WTC11 (cell line): ENCODE measurements at regions not wholly inside any gene's neighbourhood (a gene's known extent, or its start where the extent isn't known, plus 50 kb on each side); places are given as distances from the start of the nearest gene placed in this dataset.

ENCODE experiments used
- ATAC-seq: fragments of 200-7000 bp; cut with Tn5 transposase; 2 replicates; pipeline ENCODE4 v1.10.0; 2021; ENCODE audit warnings: mild to moderate bottlenecking, moderate library complexity
- CTCF ChIA-PET: fragments of 300-600 bp; sonication (Branson Sonifier 250); formaldehyde crosslinking; loops from one replicate; lab custom pipeline; 2021; ENCODE audit warnings: antibody characterized with exemption; lab: Charles Lee
- POLR2A ChIA-PET: fragments of 350-600 bp; sonication (Branson Sonifier 250); formaldehyde crosslinking; loops from one replicate; lab custom pipeline; 2021; ENCODE audit warnings: antibody characterized with exemption; lab: Charles Lee
- DNase-seq: peaks from one replicate; pipeline ENCODE4 v3.0.0; 2021; ENCODE audit warnings: low spot score
- H3K27ac Mint-ChIP-seq: 2 replicates; pipeline ENCODE4 v1.8.0; 2021; ENCODE audit warnings: mixed read lengths
- H3K27me3 Mint-ChIP-seq: 2 replicates; pipeline ENCODE4 v1.8.0; 2021; ENCODE audit warnings: low read depth, mild to moderate bottlenecking, moderate library complexity, mixed read lengths
- H3K36me3 Mint-ChIP-seq: 2 replicates; pipeline ENCODE4 v1.8.0; 2021; ENCODE audit warnings: mixed read lengths
- H3K4me1 Mint-ChIP-seq: 2 replicates; pipeline ENCODE4 v1.8.0; 2022; ENCODE audit warnings: mixed read lengths
- H3K4me3 Mint-ChIP-seq: 2 replicates; pipeline ENCODE4 v1.8.0; 2021; ENCODE audit warnings: mild to moderate bottlenecking, moderate library complexity, mixed read lengths
- H3K9me3 Mint-ChIP-seq: 2 replicates; pipeline ENCODE4 v1.8.0; 2021; ENCODE audit warnings: mixed read lengths
- AFF4 ChIP-seq: sonication (generic); formaldehyde crosslinking; IDR thresholded peaks from 2 replicates; pipeline ENCODE4 v1.8.1; 2023; ENCODE audit warnings: mild to moderate bottlenecking, missing genetic modification reagents, borderline replicate concordance
- ATF6 ChIP-seq: sonication (generic); formaldehyde crosslinking; IDR thresholded peaks from 2 replicates; pipeline ENCODE4 v1.8.1; 2023; ENCODE audit warnings: mild to moderate bottlenecking, missing genetic modification reagents
- CREB1 ChIP-seq: sonication (generic); formaldehyde crosslinking; IDR thresholded peaks from 2 replicates; pipeline ENCODE4 v1.8.0; 2023; ENCODE audit warnings: mild to moderate bottlenecking, missing genetic modification reagents
- IRF2 ChIP-seq: sonication (generic); formaldehyde crosslinking; IDR thresholded peaks from 2 replicates; pipeline ENCODE4 v1.8.0; 2022; ENCODE audit warnings: low read depth, missing genetic modification reagents, borderline replicate concordance
- MYBL2 ChIP-seq: sonication (generic); formaldehyde crosslinking; IDR thresholded peaks from 2 replicates; pipeline ENCODE4 v1.8.1; 2023; ENCODE audit warnings: mild to moderate bottlenecking, moderate library complexity, missing genetic modification reagents
- RELA ChIP-seq: sonication (generic); formaldehyde crosslinking; IDR thresholded peaks from 2 replicates; pipeline ENCODE4 v1.8.1; 2022; ENCODE audit warnings: missing genetic modification reagents, mild to moderate bottlenecking, borderline replicate concordance
- SMAD3 ChIP-seq: sonication (generic); formaldehyde crosslinking; IDR thresholded peaks from 2 replicates; pipeline ENCODE4 v1.8.0; 2022; ENCODE audit warnings: missing genetic modification reagents, mild to moderate bottlenecking, borderline replicate concordance
- SOX15 ChIP-seq: fragments of 250-450 bp; sonication (Bioruptor Pico); IDR thresholded peaks from 2 replicates; pipeline ENCODE4 v1.9.0; 2021; ENCODE audit warnings: mild to moderate bottlenecking
- ZNF219 ChIP-seq: sonication (generic); formaldehyde crosslinking; IDR thresholded peaks from 2 replicates; pipeline ENCODE4 v1.8.0; 2023; ENCODE audit warnings: missing genetic modification reagents, mild to moderate bottlenecking, borderline replicate concordance
- ZNF263 ChIP-seq: sonication (generic); formaldehyde crosslinking; IDR thresholded peaks from 2 replicates; pipeline ENCODE4 v1.8.1; 2022; ENCODE audit warnings: low read depth, mild to moderate bottlenecking, moderate library complexity, missing genetic modification reagents
- TF ChIP-seq, protein P1 (sequence below): sonication (generic); formaldehyde crosslinking; IDR thresholded peaks from 2 replicates; pipeline ENCODE4 v1.8.1; 2022; ENCODE audit warnings: low read depth, mild to moderate bottlenecking, moderate library complexity, missing genetic modification reagents, borderline replicate concordance
- TF ChIP-seq, protein P2 (sequence below): fragments of 200-600 bp; IDR thresholded peaks from 2 replicates; pipeline ENCODE4 v1.8.0; 2022; ENCODE audit warnings: antibody characterized with exemption
- TF ChIP-seq, protein P3 (sequence below): sonication (generic); formaldehyde crosslinking; IDR thresholded peaks from 2 replicates; pipeline ENCODE4 v1.8.0; 2023; ENCODE audit warnings: missing genetic modification reagents, mild to moderate bottlenecking, borderline replicate concordance
- TF ChIP-seq, protein P4 (sequence below): sonication (generic); formaldehyde crosslinking; IDR thresholded peaks from 2 replicates; pipeline ENCODE4 v1.8.0; 2022; ENCODE audit warnings: mild to moderate bottlenecking, missing genetic modification reagents
- TF ChIP-seq, protein P5 (sequence below): sonication (generic); formaldehyde crosslinking; IDR thresholded peaks from 2 replicates; pipeline ENCODE4 v1.8.0; 2022; ENCODE audit warnings: mild to moderate bottlenecking, missing genetic modification reagents
- TF ChIP-seq, protein P6 (sequence below): sonication (generic); formaldehyde crosslinking; IDR thresholded peaks from 2 replicates; pipeline ENCODE4 v1.8.0; 2022; ENCODE audit warnings: mild to moderate bottlenecking, missing genetic modification reagents

DNA sequence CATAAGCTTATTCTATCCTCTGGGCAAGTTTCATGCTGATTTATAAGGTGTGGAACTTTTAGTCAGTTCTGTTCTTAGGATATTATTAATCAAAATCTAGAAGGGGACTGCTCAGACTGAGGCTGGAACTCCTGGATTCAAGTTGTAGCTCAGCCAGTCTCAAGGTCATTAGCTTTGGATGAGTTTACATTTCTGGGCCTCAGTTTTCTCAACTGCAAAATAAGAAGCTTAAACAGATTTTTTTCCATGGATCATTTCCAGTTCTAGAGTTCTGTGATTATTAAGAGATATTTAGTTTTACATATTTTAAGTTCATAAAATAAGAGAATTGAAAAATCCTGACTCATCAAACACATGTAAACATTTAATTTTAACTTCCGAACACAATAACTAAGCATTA, 442.5 kb upstream of the PKDCC start:
- H3K9me3 Mint-ChIP-seq, result 0 out of 2 replicates have a peak, but pooled peaks cover 3% of the 10 kb centered on the region
- no peak overlapping the region for H3K4me3 Mint-ChIP-seq
- no peaks in the 10 kb centered on the region for H3K36me3 Mint-ChIP-seq
- ATAC-seq, result no peak
- CTCF ChIA-PET, result no interaction called here
- TF ChIP-seq, protein P1, sequence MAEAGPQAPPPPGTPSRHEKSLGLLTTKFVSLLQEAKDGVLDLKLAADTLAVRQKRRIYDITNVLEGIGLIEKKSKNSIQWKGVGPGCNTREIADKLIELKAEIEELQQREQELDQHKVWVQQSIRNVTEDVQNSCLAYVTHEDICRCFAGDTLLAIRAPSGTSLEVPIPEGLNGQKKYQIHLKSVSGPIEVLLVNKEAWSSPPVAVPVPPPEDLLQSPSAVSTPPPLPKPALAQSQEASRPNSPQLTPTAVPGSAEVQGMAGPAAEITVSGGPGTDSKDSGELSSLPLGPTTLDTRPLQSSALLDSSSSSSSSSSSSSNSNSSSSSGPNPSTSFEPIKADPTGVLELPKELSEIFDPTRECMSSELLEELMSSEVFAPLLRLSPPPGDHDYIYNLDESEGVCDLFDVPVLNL (CRISPR knock-in tag), result no peak
- TF ChIP-seq RELA (CRISPR knock-in tag) (no peak), IRF2 (CRISPR knock-in tag) (no peak), ATF6 (CRISPR knock-in tag) (no peak)
- TF ChIP-seq, all 79 proteins: peak for 0
- DNase-seq, result no peak
- POLR2A ChIA-PET, result no interaction called here
- no peaks in the 10 kb centered on the region for H3K4me1 Mint-ChIP-seq
- no peaks in the 10 kb centered on the region for H3K27me3 Mint-ChIP-seq
- no peak overlapping the region for H3K27ac Mint-ChIP-seq

DNA sequence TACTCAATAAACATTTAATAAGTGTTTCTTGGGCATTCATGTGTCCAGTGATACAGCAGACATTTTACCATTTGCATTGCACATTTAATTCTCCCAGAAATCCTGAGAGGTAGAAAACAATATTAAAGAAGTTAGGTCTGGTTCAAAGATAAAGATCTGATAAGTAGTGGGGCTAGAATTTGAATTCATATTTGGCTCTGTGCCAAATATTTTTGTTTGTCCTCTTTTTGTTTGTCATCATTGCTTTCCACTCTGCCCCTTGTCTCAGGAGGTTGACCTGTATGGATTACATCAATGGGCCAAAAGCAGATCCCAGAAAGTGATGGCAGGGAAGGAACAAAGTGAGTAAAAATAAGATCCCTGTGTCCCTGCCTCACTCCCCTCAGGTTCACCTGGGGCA, 441.9 kb upstream of the PKDCC start:
- Mint-ChIP-seq H3K4me3 (no peak overlapping the region), H3K27me3 (no peaks in the 10 kb centered on the region), H3K4me1 (no peaks in the 10 kb centered on the region), H3K36me3 (no peaks in the 10 kb centered on the region), H3K27ac (no peak overlapping the region), H3K9me3 (0 out of 2 replicates have a peak, but pooled peaks cover 3% of the 10 kb centered on the region)
- ChIA-PET POLR2A (no interaction called here), CTCF (no interaction called here)
- no peak for DNase-seq
- no peak for ATAC-seq
- no peak for TF ChIP-seq ZNF263 (CRISPR knock-in tag)
- TF ChIP-seq, protein P2, sequence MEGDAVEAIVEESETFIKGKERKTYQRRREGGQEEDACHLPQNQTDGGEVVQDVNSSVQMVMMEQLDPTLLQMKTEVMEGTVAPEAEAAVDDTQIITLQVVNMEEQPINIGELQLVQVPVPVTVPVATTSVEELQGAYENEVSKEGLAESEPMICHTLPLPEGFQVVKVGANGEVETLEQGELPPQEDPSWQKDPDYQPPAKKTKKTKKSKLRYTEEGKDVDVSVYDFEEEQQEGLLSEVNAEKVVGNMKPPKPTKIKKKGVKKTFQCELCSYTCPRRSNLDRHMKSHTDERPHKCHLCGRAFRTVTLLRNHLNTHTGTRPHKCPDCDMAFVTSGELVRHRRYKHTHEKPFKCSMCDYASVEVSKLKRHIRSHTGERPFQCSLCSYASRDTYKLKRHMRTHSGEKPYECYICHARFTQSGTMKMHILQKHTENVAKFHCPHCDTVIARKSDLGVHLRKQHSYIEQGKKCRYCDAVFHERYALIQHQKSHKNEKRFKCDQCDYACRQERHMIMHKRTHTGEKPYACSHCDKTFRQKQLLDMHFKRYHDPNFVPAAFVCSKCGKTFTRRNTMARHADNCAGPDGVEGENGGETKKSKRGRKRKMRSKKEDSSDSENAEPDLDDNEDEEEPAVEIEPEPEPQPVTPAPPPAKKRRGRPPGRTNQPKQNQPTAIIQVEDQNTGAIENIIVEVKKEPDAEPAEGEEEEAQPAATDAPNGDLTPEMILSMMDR, result no peak
- TF ChIP-seq ZNF219 (CRISPR knock-in tag), result no peak
- TF ChIP-seq, protein P3, sequence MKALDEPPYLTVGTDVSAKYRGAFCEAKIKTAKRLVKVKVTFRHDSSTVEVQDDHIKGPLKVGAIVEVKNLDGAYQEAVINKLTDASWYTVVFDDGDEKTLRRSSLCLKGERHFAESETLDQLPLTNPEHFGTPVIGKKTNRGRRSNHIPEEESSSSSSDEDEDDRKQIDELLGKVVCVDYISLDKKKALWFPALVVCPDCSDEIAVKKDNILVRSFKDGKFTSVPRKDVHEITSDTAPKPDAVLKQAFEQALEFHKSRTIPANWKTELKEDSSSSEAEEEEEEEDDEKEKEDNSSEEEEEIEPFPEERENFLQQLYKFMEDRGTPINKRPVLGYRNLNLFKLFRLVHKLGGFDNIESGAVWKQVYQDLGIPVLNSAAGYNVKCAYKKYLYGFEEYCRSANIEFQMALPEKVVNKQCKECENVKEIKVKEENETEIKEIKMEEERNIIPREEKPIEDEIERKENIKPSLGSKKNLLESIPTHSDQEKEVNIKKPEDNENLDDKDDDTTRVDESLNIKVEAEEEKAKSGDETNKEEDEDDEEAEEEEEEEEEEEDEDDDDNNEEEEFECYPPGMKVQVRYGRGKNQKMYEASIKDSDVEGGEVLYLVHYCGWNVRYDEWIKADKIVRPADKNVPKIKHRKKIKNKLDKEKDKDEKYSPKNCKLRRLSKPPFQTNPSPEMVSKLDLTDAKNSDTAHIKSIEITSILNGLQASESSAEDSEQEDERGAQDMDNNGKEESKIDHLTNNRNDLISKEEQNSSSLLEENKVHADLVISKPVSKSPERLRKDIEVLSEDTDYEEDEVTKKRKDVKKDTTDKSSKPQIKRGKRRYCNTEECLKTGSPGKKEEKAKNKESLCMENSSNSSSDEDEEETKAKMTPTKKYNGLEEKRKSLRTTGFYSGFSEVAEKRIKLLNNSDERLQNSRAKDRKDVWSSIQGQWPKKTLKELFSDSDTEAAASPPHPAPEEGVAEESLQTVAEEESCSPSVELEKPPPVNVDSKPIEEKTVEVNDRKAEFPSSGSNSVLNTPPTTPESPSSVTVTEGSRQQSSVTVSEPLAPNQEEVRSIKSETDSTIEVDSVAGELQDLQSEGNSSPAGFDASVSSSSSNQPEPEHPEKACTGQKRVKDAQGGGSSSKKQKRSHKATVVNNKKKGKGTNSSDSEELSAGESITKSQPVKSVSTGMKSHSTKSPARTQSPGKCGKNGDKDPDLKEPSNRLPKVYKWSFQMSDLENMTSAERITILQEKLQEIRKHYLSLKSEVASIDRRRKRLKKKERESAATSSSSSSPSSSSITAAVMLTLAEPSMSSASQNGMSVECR, result no peak
- TF ChIP-seq IRF2 (CRISPR knock-in tag), result no peak
- TF ChIP-seq SMAD3, result no peak
- TF ChIP-seq, protein P4, sequence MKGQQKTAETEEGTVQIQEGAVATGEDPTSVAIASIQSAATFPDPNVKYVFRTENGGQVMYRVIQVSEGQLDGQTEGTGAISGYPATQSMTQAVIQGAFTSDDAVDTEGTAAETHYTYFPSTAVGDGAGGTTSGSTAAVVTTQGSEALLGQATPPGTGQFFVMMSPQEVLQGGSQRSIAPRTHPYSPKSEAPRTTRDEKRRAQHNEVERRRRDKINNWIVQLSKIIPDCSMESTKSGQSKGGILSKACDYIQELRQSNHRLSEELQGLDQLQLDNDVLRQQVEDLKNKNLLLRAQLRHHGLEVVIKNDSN (CRISPR knock-in tag), result no peak
- no peak for TF ChIP-seq AFF4 (CRISPR knock-in tag)
- TF ChIP-seq, protein P5, sequence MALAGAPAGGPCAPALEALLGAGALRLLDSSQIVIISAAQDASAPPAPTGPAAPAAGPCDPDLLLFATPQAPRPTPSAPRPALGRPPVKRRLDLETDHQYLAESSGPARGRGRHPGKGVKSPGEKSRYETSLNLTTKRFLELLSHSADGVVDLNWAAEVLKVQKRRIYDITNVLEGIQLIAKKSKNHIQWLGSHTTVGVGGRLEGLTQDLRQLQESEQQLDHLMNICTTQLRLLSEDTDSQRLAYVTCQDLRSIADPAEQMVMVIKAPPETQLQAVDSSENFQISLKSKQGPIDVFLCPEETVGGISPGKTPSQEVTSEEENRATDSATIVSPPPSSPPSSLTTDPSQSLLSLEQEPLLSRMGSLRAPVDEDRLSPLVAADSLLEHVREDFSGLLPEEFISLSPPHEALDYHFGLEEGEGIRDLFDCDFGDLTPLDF (CRISPR knock-in tag), result no peak
- TF ChIP-seq MYBL2 (CRISPR knock-in tag), result no peak
- TF ChIP-seq, protein P6, sequence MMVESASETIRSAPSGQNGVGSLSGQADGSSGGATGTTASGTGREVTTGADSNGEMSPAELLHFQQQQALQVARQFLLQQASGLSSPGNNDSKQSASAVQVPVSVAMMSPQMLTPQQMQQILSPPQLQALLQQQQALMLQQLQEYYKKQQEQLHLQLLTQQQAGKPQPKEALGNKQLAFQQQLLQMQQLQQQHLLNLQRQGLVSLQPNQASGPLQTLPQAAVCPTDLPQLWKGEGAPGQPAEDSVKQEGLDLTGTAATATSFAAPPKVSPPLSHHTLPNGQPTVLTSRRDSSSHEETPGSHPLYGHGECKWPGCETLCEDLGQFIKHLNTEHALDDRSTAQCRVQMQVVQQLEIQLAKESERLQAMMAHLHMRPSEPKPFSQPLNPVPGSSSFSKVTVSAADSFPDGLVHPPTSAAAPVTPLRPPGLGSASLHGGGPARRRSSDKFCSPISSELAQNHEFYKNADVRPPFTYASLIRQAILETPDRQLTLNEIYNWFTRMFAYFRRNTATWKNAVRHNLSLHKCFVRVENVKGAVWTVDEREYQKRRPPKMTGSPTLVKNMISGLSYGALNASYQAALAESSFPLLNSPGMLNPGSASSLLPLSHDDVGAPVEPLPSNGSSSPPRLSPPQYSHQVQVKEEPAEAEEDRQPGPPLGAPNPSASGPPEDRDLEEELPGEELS (CRISPR knock-in tag), result no peak
- no peak for TF ChIP-seq SOX15 (CRISPR knock-in tag)
- TF ChIP-seq CREB1 (CRISPR knock-in tag), result no peak
